Testis (tissue), 2 donors: ENCODE measurements at regions not wholly inside any gene's neighbourhood (a gene's known extent, or its start where the extent isn't known, plus 50 kb on each side); places are given as distances from the start of the nearest gene placed in this dataset.
"Not testable (repeated sequence)": the region's sequence is repeated elsewhere in the genome, so short reads cannot be mapped to it uniquely, and the experiment has no call there.

ENCODE experiments used
- CTCF ChIP-seq, 3 experiments: fragments of 450-650 bp in 2 of 3; fragments of 200-600 bp in 1 of 3; sonication (generic) in 1 of 3; IDR thresholded peaks; one replicate each; pipeline ENCODE4 v1.5.1; 2016 to 2019; ENCODE audit warnings: antibody characterized with exemption in 3 of 3, mild to moderate bottlenecking in 2 of 3, moderate library complexity in 1 of 3
- POLR2A ChIP-seq: fragments of 450-650 bp; IDR thresholded peaks from one replicate; pipeline ENCODE4 v1.6.1; 2017; ENCODE audit warnings: antibody characterized with exemption, mild to moderate bottlenecking, moderate library complexity

DNA sequence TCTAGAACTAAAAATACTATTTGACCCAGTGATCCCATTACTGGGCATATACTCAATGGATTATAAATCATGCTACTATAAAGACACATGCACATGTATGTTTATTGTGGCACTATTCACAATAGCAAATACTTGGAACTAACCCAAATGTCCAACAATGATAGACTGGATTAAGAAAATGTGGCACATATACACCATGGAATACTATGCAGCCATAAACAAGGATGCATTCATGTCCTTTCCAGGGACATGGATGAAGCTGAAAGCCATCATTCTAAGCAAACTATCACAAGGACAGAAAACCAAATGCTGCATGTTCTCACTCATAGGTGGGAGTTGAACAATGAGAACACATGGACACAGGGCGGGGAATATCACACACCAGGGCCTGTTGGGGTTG, 1039.0 kb downstream of the NR2F1-AS1 start:
- TF ChIP-seq POLR2A; CTCF (IDR thresholded peaks at IDR 0.05): not testable (repeated sequence)
